Loucy (cell line): ENCODE measurements at regions not wholly inside any gene's neighbourhood (a gene's known extent, or its start where the extent isn't known, plus 50 kb on each side); places are given as distances from the start of the nearest gene placed in this dataset.

Experiments
- EZH2phosphoT487 ChIP-seq: fragments of 200-600 bp; IDR thresholded peaks from 2 replicates; pipeline ENCODE4 v1.6.1; 2018; ENCODE audit warnings: antibody characterized with exemption, mild to moderate bottlenecking, moderate library complexity, borderline replicate concordance
- TF ChIP-seq, protein P1 (sequence below): fragments of 200-600 bp; sonication (generic); conservative IDR thresholded peaks from 2 replicates; pipeline ENCODE4 v1.5.1; 2014; ENCODE audit warnings: mild to moderate bottlenecking, antibody characterized with exemption, low read length

DNA sequence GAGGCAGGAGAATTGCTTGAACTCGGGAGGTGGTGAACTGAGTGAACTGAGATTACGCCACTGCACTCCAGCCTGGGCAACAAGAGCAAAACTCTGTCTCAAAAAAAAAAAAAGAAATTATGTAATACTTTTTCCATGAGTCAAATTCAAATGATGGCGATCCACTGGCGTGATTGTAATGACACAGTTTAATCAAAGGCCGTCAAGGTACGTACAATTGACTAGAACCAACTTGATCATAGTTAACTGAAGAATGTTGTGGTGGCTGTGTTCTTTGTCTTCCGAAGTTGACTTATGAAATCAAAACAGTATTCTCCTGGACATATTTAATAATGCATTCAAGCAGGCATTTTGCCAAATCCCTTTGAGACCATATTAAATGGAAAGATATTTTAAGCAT, 318.6 kb upstream of the FAT1 start:
- TF ChIP-seq, protein P1, sequence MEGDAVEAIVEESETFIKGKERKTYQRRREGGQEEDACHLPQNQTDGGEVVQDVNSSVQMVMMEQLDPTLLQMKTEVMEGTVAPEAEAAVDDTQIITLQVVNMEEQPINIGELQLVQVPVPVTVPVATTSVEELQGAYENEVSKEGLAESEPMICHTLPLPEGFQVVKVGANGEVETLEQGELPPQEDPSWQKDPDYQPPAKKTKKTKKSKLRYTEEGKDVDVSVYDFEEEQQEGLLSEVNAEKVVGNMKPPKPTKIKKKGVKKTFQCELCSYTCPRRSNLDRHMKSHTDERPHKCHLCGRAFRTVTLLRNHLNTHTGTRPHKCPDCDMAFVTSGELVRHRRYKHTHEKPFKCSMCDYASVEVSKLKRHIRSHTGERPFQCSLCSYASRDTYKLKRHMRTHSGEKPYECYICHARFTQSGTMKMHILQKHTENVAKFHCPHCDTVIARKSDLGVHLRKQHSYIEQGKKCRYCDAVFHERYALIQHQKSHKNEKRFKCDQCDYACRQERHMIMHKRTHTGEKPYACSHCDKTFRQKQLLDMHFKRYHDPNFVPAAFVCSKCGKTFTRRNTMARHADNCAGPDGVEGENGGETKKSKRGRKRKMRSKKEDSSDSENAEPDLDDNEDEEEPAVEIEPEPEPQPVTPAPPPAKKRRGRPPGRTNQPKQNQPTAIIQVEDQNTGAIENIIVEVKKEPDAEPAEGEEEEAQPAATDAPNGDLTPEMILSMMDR, result no peak
- no peak for TF ChIP-seq EZH2phosphoT487
